ENCODE measurements at regions not wholly inside any gene's neighbourhood (a gene's known extent, or its start where the extent isn't known, plus 50 kb on each side); places are given as distances from the start of the nearest gene placed in this dataset.

DNA sequence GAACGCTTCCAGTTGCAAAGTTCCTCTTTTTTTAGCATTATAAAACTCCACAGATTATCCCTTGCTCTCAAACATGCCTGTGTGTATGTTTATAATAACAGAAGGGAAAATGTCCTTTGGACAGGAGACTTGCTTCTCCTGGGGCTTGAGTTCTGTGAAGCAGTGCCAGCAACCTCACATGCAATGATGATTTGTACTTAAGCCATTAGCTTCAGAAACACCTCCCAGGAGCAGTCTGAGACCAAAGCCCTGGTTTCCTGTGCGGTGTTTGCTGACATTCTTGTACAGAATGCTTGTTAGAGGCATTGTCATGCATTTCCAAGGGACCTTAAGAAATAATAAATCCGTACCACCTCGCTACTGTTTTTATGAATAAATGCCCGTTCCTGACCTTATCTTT, 752.8 kb downstream of the CBLN4 start:
- in situ Hi-C loops (cut with MboI; ENCODE audit: low pct_unique_long_range_greater_than_20kb, low sequenced_read_pairs): no loop called here

DNA sequence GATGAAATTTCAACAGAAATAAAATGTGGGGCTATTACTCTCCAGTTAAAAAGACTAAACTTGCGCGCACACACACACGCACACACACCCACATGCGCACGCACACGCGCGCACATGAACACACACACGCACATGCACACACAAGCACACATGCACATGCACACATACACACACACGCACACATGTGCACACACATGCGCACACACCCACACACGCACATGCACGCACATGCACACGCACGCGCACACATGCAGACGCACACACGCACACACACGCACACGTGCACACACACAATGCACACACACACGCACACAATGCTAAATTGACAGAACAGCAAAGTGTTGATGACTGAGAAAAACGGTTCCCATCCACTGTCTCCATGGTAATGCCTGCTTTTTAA, 754.1 kb downstream of the CBLN4 start:
- no peak for DNase-seq
- in situ Hi-C loops (cut with MboI; ENCODE audit: low pct_unique_long_range_greater_than_20kb, low sequenced_read_pairs): no loop called here

More for the DNA sequence above, 752.8 kb downstream of the CBLN4 start:
- no peak for DNase-seq

DNA sequence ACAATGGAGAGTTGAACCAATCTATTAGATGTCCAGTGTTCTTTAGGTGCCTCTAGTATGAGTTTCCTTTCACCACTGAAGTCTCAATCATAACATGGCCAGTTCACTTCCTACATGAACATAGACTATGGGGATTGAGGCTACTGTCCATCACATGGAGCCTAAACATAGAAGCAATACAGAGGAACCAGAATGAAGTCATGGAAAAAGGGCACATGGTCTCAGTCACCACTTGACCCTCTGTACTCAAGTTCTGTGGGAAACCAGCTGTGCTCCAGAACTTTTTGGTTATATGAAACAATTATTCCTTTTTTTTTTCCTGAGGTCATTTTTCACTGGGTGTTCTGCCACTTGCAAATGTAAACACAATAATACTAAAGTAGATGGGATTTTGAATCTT, 762.5 kb downstream of the CBLN4 start:
- no peak for DNase-seq
- in situ Hi-C loops (cut with MboI; ENCODE audit: low pct_unique_long_range_greater_than_20kb, low sequenced_read_pairs): no loop called here

DNA sequence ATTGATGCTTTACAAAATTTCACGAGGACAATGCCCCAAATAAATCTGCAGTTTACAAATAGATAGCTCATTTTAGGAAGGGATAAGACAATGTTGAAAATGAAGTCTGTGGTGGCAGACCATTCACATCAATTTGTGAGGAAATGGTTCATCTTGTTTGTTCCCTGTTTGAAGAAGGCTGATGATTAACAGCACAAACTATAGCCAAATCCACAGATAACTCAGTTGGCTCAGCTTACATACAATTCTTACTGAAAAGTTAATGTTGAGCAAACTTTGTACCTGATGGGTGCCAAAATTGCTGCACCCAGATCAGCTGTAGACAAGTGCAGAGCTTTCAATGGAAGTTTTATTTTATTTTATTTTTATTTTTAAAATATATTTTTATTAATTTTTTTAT, 763.9 kb downstream of the DOK5 start:
- no peak for DNase-seq
- in situ Hi-C loops (cut with MboI; ENCODE audit: low pct_unique_long_range_greater_than_20kb, low sequenced_read_pairs): no loop called here

DNA sequence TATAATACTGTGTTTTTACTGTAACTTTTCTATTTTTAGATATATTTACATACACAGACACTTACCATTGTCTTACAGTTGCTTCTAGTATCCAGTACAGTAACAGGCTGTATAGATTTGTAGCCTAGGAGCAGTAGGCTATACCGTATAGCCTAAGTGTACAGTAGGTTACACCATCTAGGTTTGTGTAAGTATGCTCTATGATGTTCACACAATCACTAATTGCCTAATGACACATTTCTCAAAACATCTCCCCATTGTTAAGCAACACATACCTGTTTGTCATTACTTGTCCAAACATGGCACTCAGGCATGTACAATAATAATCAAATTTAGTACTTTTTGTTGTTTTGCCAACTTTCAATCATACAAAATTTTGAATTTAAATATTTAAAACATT, 757.3 kb downstream of the DOK5 start:
- DNase-seq: no peak
- in situ Hi-C loops (cut with MboI; ENCODE audit: low pct_unique_long_range_greater_than_20kb, low sequenced_read_pairs): no loop called here

DNA sequence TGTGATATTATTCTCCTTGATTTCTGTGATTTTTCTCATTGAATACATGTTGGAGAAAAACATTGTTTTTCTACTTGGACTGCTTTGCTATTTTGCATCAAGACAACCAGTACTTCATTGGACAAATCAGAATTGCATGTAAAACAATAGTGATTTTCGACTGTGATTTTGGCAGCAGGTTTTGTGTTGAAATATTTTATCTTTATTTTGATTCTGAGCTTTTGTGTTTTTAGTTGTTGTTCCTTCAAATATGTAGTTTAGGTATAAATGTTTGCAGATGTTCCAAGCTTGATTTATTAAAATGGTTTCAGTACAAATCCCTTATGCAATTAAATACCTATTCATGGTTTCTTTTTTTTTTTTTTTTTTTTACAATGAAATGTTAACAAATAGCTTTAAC, 754.1 kb downstream of the DOK5 start:
- in situ Hi-C loops (cut with MboI; ENCODE audit: low pct_unique_long_range_greater_than_20kb, low sequenced_read_pairs): no loop called here
- no peak for DNase-seq

DNA sequence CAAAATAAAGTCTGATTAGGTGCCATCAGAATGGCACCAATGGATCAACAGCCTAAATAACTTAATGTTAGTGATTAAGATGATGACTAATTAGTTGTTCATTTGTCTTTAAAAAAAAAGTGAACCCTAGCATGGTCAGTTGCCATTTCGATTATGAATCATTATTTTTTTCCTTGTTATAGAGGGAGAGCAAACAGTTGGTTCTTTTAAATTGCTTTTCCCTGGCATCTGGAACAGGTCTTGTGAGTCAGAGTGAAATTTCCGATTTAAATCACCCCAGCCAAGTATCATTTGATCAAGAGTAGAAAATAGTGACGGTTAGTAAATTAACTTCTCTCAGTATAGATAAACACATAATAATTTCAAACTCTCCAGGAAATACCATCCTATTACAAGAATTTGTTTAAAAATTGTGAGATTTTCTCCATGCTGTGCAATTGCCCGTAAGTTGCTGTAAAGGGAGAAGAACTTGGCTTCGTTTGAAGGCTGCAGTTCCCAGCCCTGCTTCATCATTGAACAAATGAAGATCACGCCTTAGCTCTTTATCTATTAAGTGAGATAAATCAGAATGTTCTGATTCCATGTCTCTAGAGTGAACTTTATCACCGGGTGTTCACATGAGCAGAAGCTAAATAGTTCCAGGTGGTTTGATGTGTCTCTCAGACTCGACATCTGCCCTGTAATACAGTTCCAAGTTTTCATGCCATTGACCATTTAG, 741.3 kb downstream of the DOK5 start:
- in situ Hi-C loops (cut with MboI; ENCODE audit: low pct_unique_long_range_greater_than_20kb, low sequenced_read_pairs): no loop called here
- no peak for DNase-seq

DNA sequence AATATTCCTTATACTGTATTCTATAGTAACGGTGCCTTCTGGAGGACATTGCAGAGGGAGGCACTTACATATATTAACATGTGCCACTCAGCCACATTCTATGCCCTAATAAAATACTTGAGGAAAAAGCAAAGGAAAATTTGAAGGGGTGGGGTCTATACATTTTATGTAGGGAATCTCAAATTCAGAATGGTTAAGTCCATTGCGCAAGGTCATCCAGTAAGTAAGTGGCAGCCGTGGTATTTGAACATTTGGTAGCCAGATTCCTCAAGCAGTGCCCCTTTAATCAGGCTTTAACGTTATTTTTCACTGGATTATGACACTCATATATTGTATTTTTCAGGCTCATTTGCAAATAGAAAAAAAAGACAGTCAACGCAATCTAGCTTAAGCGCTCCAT, 738.3 kb downstream of the DOK5 start:
- in situ Hi-C loops (cut with MboI; ENCODE audit: low pct_unique_long_range_greater_than_20kb, low sequenced_read_pairs): no loop called here

DNA sequence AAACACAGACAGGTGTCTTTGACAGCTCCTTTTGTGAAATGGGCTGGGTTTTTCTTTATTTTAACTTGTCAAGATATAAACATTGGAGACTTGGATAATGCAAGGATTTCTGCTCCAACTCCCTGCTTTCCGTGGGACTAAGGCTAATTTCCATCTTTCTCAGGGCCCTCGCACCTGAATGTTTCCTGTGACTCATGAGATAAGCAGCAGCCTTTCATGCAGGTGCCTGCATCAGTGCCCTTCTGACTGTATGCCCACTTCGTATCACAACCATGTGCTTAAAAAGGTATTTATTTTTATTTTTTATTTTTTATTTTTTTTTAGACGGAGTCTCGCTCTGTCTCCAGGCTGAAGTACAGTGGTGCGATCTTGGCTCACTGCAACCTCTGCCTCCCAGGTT, 736.1 kb downstream of the DOK5 start:
- no peak for DNase-seq
- in situ Hi-C loops (cut with MboI; ENCODE audit: low pct_unique_long_range_greater_than_20kb, low sequenced_read_pairs): no loop called here

More for the DNA sequence above, 738.3 kb downstream of the DOK5 start:
- no peak for DNase-seq

DNA sequence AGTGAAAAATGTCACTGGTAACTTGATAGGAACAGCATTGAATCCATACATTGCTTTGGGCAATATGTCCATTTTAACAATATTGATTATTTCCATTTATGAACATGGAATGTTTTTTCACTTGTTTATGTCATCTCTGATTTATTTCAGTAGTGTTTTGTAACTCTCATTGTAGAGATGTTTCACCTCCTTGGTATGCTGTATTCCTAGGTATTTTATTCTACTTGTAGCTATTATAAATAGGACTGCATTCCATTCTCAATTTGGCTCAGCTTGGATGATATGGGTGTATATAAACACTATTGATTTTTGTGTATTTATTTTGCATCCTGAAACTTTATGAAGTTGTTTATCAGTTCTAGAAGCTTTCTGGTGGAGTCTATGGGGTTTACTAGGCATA, 730.3 kb downstream of the DOK5 start:
- DNase-seq: no peak
- in situ Hi-C loops (cut with MboI; ENCODE audit: low pct_unique_long_range_greater_than_20kb, low sequenced_read_pairs): no loop called here

DNA sequence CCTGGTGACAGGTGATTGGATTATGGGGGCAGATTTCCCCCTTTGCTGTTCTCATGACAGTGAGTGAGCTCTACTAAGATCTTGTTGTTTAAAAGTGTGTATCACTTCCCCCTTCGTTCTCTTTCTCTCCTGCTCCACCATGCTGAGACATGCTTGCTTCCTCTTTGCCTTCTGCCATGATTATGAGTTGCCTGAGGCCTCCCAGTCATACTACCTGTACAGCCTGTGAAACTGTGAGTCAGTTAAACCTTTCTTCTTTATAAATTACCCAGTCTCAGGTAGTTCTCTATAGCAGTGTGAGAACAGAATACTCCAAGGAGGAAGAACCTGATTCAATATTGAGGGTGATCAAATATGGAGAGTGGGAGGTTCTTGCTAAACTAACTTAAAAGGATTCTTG, 724.9 kb downstream of the DOK5 start:
- in situ Hi-C loops (cut with MboI; ENCODE audit: low pct_unique_long_range_greater_than_20kb, low sequenced_read_pairs): no loop called here
- no peak for DNase-seq

DNA sequence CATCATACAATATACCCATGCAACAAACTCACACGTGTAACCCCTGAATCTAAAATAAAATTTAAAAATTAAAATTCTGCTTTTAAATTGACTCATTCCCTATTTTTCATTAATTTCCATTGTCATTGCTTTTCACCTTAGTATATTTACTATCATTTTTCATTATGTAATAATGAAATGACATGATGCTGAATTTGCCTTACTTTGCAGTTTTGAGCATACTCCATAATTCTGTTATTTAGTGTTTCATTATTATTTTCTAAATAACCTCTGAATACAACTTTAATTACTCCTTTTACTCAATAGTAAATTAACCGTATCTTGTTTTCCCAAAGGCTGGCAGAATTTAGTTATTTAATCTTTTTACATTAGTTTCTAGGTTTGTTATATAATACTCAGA, 719.6 kb downstream of the DOK5 start:
- DNase-seq: no peak
- in situ Hi-C loops (cut with MboI; ENCODE audit: low pct_unique_long_range_greater_than_20kb, low sequenced_read_pairs): no loop called here

DNA sequence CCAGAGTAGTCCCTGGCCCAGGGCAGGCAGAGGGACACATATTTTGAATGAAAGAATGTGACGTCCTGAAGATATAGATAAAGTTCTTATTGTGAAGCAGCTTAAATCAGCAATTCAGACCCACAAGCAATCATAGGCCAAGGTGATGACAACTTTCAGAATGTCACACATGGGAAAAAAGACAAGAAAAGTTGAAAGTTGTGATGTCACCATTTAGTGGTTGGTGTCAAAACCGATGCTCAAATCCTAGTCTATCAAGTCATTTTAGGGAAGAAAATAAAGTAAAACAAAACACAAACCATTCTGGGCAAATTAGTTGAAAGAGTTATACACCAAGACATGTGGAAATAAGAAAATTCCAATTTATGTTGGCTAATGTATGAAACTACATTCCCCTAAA, 710.8 kb downstream of the DOK5 start:
- no peak for DNase-seq
- in situ Hi-C loops (cut with MboI; ENCODE audit: low pct_unique_long_range_greater_than_20kb, low sequenced_read_pairs): no loop called here

DNA sequence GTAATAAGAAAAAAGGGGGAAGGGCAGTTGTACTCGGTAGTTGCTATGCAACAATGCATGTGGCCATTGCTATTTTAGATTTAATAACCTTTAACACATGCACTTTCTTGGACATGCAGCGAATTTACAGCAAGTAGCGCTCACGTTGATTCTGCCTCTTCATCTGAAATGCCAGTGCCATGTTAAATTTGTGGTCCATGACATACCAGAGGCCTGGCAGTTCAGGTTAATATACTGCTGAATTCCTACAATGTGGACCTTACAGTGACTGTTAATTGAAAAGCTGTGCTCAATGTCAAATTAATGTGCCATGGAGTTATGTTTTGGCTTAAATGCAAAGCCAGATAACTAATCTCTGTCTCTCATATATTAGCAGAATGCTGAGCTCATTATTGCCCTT, 699.7 kb downstream of the DOK5 start:
- in situ Hi-C loops (cut with MboI; ENCODE audit: low pct_unique_long_range_greater_than_20kb, low sequenced_read_pairs): no loop called here
- no peak for DNase-seq

DNA sequence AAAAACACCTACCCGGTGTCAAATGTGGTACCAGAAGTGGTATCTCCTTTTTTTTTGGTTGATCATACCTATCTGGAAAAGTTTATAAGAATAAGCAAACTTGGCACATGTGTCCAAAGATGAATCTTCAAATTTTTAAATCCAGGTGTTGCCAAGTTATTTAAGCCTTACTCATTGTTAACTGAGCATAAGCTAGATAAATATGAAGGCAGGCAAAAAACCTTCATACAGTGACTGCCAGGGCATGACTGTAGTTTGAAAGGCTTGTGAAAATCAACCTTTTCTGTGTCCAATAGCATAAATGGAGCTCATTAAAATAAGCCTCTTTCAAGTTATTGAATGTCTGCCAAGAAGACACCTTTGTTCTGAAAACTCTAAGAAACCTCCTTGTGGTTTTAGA, 699.2 kb downstream of the DOK5 start:
- DNase-seq: no peak
- in situ Hi-C loops (cut with MboI; ENCODE audit: low pct_unique_long_range_greater_than_20kb, low sequenced_read_pairs): no loop called here

DNA sequence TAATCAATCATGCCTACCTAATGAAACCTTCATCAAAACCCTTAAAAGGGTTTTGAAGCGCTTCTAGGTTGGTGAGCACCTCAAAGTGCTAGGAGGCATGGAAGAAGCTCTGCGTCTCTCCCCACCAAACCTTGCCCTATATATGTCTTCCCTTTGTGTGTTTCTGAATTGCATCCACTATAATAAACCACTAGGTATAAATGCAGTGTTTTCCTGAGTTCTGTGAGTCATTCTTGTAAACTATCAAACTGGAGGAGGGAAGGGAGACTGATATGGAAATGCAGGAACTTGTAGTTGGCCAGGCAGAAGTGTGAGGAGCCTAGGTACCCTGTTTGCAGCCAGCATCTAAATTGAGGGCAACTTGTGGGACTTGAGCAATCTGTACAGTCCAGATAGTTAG, 698.8 kb downstream of the DOK5 start:
- DNase-seq: no peak
- in situ Hi-C loops (cut with MboI; ENCODE audit: low pct_unique_long_range_greater_than_20kb, low sequenced_read_pairs): no loop called here

DNA sequence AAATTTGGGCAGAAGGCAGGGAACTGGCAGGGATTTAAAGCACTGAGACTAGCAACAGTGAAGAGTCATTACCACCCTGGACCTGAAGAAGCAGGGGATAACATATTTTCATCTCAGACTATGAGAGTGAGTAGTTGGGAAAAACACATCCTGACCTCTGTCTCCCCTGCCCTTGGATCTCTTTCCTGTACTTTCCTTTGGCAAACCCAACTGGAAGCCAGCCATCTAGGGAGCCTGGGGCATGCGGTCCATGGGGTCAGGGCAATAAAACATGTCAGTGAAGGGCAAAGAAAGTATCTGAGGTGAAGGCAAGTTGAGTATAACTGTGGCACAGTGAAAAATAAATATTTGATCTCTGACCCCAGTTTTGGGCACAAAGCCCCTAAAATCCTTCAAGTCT, 698.2 kb downstream of the DOK5 start:
- DNase-seq: no peak
- in situ Hi-C loops (cut with MboI; ENCODE audit: low pct_unique_long_range_greater_than_20kb, low sequenced_read_pairs): no loop called here

DNA sequence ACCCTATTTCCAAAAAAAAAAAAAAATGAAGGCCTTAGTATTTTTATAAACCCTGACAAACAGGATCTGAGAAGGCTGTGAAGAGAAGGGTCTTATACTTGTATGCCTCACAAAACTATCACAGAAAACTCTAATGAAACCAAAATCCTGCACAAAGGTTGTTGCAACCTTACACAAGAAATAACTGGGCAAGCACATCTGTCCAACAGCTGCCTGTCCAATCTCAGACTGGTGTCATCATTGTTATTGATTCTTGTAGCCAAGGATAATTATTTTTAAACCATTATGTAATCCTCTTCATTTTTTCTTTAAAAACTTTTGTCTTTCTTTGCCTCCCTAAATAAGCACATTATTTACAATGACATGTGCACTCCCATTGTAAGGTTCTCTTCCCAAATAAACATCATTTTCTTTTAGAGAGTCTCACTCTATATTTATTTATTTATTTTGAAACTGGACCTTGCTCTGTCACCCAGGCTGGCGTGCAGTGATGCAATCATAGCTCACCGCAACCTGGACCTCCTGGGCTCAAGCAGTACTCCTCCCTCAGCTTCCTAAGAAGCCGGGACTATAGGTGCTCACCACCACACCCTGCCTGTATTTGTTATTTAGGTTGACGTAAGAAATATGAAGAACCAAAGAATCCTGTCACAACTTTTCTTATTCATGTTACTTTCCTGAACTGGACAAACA, 697.1 kb downstream of the DOK5 start:
- DNase-seq: no peak
- in situ Hi-C loops (cut with MboI; ENCODE audit: low pct_unique_long_range_greater_than_20kb, low sequenced_read_pairs): no loop called here

DNA sequence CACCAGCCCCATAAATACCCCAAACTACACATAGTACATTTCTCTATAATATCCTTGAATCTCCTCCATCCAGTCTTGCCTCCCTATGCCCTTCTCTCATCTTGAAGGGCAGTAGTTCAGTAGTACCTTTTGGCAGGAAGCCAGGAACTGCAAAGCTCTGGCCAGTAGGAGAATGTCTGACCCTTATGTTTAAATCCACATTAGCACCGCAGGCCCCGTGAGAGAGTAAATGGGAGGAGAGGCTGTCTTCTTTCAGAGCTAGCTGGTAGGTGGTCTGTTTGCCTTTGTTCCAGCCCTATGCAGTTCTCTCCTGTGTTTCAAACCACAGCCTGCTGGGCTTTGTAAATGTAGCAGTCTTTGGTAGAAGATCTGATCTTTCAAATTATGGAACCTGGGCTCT, 690.7 kb downstream of the DOK5 start:
- DNase-seq: no peak
- in situ Hi-C loops (cut with MboI; ENCODE audit: low pct_unique_long_range_greater_than_20kb, low sequenced_read_pairs): no loop called here

DNA sequence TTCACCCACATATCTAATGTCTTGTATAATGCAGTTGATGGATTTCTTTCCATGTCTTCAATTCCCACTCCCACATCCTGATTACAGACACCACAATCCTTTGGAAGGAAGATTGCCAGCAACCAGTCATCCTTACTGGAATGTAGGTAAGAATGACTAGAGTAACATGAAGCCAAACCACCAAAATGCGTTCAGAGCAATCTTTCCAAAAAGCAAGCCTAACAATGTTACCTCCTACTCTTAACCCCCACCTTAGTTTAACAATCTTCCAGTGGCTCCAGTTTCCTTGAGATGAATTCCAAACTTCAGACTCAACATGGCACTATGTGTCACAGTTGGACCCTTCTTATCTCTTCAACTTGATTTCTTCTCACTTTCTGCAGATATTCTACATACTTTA, 685.6 kb downstream of the DOK5 start:
- in situ Hi-C loops (cut with MboI; ENCODE audit: low pct_unique_long_range_greater_than_20kb, low sequenced_read_pairs): no loop called here

DNA sequence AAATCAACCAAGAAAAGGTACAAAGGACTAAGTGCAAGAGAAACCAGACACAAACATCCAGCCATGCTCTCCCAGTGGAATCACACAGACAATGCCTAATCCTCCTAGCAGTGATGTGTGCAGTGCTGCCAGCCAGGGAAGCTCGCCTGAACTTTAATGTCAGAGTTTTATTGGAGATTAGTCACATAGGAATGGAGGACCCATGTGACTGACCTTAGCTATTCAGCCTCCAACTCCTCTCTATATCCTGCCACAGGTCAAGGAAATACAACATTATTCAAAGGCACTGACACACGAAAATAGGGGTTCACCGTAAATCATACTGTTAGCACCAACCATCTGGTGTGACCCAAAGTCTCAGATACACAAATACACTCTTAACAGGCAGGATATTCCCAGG, 684.6 kb downstream of the DOK5 start:
- DNase-seq: no peak
- in situ Hi-C loops (cut with MboI; ENCODE audit: low pct_unique_long_range_greater_than_20kb, low sequenced_read_pairs): no loop called here

More for the DNA sequence above, 685.6 kb downstream of the DOK5 start:
- DNase-seq: no peak

Measured in KBM-7 (cell line).